HG02852 (cell line): ENCODE measurements at regions not wholly inside any gene's neighbourhood (a gene's known extent, or its start where the extent isn't known, plus 50 kb on each side); places are given as distances from the start of the nearest gene placed in this dataset.
A peak's percentile ranks its signal among the peaks of the same experiment; 100 is the strongest.
"Not testable (repeated sequence)": the region's sequence is repeated elsewhere in the genome, so short reads cannot be mapped to it uniquely, and the experiment has no call there.

Source experiments
- ATAC-seq: cut with Tn5 transposase; IDR thresholded peaks from one replicate; pipeline ENCODE4 v1.9.1; 2021; ENCODE audit warnings: mild to moderate bottlenecking, moderate library complexity; ENCODE audit not compliant: unreplicated experiment

DNA sequence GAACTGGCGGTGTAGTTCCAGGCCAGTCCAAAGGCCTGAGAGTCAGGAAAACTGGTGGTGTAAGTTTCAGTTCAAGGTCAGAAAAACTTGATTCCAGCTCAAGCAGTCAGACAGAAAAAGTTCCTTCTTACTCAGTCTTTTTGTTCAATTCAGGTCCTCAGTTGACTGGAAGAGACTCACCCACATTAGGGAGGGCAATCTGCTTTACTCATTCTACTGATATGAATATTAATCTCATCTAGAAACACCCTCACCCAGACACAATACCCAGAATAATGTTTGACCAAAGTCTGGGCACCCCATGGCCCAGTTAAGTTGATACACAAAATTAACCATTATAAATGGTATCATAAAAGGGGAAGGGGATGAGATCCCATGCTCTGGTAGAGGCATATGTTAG lies 50.1 kb upstream of the LTA4H start:
- ATAC-seq = no peak

DNA sequence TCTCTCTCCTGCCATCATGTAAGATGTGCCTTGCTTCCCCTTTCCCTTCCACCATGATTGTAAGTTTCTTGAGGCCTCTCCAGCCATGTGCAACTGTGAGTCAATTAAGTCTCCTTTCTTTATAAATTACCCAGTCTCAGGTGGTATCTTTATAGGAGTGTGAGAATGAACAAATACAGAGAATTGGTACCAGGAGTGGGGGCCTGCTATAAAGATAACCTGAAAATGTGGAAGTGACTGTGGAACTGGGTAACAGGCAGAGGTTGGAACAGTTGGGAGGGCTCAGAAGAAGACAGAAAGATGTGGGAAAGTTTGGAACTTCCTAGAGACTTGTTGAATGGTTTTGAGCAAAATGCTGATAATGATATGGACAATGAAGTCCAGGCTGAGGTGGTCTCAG lies 50.8 kb upstream of the LTA4H start:
- not testable (repeated sequence) for ATAC-seq

DNA sequence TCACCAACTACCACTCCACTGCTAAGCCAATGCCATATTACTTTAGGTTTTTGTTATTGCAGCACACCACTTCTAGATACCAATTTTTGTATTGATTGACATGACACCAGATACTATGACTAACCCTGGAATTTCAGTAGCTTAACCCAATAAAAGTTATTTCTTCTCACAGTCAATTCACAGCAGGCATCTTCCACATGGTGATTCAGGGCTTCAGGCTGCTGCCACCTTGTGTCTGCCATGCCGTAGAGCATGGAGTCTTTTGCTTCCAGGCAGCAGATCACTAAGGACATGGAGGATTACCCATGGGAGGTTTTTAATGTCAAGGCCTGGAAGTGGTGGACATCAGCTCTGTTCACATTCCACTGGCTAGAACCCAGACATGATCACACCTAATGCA lies 56.4 kb upstream of the LTA4H start:
- ATAC-seq = no peak

DNA sequence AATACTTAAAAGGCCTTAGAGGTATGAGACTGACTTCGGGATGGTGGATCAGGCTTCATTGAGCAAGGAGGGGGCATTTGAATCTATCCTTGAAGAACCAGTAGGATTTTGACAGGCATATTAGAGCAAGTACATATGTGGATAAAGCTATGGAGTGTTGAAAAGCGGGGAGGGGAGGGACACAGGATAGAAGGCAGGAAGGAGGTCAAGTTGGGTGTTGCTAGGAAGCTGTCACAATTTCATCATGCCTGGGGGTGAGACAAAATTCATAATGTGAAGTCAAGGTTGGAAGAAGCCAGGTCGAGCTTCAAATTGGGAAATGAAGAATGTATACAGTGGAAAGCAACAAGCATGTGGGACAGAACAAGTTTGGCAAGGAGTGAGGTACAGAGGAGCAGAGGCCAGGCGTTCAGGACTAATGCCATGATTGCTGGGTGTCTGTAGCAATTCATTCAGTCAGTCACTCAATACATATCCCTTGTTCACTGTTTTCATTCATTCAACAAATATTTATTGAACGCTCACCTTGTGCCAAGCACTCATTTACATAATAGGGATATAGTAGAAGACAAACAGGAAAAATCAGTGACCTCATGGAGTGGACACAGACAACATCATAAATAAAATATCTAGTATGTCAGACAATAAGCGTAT lies 58.3 kb upstream of the LTA4H start:
- ATAC-seq = no peak

DNA sequence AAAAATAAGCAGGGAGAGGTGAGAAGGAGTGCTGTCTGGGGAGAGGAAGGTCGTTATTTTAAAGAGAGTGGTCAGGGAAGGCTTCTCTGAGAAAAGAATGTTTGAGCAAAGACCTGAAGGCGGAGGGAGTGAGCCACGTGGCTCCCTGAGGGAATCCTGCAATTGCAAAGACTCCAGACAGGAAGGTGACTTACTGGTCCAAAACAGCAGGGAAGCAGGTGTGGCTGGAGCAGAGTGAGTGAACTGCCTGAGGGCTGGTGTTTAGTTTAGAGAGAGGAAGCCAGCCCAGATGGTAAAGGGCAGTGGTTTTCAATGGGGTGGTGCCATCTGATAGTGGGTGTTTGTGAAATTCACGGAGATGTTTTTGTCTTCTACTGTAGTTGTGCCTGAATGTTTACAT lies 58.8 kb upstream of the LTA4H start:
- no peak for ATAC-seq

DNA sequence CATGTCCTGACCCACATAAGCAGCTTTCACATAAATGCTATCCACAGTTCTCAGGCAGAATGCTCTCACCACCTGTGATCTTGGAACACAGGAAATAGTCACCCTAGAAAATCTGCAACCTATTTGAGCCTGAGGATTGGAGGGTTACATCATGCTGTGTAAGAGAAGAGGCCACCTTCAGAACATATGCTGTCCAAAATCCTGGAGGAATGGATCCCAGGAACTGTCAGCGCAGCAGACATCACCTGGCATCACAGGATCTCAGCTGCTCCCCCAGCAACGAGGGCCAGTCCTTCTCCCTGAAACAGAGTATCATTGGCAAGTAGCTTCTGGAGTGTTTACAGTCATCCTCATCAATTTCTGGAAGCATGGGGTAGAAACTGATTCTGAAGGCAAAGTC lies 63.2 kb upstream of the LTA4H start:
- no peak for ATAC-seq

DNA sequence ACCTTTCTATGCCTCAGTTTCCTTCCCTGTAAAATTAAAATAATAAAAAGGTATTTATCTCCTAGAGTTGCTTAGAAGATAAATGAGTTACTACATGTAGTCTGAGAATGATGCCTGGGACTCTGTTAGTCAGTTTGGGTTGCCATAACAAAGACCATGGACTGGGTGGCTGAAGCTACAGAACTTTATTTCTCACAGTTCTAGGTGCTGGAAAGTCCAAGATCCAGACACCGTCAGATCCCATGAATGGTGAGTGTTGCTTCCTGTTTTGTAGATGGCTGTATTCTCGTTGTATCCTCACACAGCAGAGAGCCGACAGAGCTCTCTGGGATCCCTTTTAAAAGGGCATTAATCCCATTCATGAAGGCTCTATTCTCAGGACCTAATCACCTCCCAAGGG lies 64.0 kb upstream of the LTA4H start:
- no peak for ATAC-seq

DNA sequence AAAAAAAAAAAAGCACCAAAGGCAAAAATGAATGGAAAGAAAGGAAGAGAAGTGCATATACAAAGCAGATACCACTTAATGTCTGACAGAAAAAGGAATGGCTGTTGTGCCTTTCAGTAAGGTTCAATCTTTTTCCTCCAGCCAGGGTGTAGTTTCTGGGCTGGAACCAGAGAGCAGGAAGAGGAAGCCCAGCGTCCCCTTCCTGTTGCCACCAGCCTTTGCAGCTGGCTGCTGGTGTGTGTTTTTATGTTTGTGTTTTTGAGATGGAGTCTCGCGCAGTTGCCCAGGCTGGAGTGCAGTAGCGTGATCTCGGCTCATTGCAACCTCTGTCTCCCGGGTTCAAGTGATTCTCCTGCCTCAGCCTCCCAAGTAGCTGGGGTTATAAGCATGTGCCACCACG lies 64.6 kb upstream of the LTA4H start:
- ATAC-seq = no peak

DNA sequence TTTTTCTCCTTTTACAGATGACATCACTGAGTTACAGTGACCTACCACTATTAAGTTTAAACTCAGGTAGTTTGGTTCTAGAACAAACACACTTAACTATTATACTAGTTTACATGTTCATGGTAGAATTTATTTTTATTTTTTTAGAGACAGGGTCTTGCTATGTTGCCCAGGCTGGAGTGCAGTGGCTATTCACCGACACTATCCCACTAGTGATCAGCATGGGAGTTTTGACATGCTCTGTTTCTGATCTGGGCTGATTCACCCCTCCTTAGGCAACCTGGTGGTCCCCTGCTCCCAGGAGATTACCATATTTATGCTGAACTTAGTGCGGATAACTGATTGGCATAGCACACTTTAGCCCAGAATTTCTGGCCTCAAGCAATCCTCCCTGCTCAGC lies 66.4 kb upstream of the LTA4H start:
- ATAC-seq = no peak

DNA sequence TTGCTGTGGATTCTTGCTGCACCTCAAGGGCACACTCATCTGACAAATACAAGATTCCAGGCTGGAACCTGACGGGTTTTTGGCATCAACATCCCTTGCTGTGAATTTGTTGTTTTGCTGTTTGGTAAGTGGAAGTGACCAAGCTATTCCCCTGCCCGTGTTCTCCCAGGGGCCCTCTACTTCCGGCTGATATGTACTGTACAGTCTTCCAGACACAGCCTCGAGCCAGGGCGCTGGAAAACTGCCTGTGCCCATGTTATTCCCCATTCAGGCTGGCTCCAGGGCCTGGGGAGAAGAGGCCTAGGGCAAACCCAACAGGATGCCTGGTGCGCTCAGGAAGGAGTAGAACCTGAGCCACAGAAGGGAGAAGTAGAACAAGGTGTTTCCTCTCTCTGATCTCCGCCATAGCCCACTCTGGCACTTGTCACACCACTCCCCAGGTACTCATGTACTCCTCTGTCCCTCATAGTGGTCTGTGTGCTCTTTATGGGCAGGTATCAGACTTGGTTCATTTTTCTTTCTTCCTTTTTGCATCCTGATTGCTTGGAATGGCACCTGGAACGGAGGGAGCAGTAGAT lies 67.8 kb upstream of the LTA4H start:
- no peak for ATAC-seq

DNA sequence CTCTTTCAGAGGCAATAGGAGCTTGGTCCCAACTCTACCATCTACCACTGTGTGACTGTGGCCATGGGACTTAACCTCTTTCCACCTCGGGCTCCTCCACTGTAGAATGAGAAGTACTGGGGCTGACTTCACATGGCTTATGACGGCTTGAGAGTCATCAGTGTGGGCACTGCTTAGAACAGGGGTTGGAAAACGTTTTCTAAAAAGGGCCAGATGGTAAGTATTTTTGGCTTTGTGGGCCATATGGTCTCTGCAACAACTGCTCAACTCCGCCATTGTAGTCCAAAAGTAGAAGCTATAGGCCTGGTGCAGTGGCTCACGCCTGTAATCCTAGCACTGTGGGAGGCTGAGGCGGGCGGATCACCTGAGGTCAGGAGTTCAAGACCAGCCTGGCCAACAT lies 69.2 kb upstream of the LTA4H start:
- no peak for ATAC-seq

DNA sequence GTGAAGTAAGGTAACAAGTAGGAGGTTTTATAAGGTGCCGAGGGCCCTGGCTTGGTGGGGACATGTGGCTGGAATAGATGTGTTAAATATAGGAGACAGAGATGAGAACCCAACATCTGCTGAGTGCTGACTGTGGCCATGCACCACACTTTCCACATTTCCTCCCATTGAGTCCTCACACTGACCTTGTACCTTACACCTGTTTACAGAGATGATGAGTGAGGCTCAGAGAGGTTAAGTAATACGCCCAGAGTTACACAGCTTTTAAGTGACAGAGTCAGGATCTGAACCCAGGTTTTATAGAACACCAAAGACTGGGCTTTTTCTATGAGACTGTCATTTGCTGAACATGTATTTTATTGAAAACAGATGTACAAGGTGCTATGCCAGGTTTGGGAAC lies 70.8 kb upstream of the LTA4H start:
- ATAC-seq = no peak

DNA sequence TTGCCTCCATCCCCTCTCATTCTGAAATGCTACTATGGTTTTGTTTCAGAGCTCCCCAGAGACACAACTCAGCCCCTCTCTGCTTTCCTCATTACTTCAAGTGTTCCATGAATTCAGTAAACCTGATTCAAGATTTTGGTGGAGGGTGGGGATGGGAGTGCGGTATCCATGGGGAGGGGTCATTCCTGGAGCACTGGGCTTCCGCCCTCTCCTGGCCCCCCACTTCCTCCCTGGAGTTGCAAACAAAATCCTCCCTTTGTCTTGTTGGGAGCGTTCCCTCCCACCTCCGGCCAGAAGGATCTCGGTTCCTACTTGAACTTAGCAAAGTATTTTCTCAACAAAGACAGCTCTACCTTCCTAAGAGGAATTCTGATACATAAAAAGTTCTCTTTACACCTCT lies 71.8 kb upstream of the LTA4H start:
- no peak for ATAC-seq

DNA sequence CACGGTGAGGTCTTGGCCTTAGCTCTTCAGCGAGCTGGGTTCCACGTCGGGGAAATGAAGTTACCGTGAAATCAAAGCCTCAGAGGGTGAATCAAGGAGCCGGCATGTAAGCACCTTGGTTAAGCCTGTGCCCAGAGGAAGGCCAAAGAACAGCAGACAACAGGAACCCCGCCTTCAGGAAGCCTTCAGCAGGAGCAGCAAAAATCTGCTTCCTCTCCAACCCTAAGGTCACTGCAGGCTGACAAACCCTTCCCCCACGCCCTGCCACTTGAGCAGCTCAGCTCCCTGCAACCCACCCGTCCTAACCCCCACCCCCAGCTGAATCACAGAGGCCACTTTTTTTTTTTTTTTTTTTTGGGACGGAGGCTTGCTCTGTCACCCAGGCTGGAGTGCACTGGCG lies 72.9 kb upstream of the LTA4H start:
- no peak for ATAC-seq

DNA sequence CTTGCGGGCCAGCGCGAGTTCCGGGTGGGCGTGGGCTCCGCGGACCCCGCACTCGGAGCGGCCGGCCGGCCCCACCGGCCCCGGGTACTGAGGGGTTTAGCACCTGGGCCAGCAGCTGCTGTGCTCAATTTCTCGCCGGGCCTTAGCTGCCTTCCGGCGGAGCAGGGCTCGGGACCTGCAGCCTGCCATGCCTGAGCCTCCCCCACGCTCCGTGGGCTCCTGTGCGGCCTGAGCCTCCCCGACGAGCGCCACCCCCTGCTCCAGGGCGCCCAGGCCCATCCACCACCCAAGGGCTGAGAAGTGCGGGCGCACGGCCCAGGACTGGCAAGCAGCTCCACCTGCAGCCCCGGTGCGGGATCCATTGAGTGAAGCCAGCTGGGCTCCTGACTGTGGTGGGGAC lies 73.6 kb upstream of the LTA4H start:
- ATAC-seq = not testable (repeated sequence)

DNA sequence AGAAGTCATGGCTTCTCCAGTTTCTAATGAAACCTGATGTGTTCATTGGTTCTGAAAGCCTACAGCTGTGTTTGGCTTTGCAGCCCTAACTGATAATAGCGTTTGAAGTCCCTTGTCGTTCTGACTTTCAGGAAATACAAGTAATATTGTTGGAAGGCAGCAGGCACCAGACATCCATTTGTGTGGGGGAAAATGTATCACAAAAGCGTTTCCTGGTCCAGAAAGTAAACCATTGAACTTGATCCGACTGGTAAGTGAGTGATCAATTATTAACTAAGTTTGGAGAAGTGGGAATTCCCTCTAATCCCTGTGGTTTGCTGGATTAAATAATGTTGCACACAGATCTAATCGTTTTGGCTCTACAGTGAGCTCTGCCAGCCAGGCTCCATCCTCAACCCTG lies 77.3 kb upstream of the LTA4H start:
- ATAC-seq = no peak

DNA sequence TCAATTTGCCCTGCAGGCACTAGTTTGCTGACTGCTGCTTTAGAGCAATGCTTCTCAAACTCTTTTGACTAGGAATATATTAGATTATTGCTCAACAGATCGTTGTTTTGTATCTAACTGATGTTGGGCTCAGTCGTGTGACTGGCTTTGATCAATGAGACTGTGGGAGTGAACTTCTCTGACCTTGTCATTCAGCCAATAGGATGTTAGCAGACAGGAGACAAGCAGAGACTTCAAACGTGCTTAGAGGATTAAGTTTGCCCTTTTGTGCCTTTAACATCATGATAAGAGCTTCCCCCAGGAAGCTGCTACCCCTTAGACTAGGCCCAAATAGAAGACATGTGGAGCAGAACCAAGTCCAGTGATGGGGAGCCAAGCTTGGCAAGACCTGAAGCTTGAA lies 76.7 kb upstream of the ELK3 start:
- no peak for ATAC-seq

DNA sequence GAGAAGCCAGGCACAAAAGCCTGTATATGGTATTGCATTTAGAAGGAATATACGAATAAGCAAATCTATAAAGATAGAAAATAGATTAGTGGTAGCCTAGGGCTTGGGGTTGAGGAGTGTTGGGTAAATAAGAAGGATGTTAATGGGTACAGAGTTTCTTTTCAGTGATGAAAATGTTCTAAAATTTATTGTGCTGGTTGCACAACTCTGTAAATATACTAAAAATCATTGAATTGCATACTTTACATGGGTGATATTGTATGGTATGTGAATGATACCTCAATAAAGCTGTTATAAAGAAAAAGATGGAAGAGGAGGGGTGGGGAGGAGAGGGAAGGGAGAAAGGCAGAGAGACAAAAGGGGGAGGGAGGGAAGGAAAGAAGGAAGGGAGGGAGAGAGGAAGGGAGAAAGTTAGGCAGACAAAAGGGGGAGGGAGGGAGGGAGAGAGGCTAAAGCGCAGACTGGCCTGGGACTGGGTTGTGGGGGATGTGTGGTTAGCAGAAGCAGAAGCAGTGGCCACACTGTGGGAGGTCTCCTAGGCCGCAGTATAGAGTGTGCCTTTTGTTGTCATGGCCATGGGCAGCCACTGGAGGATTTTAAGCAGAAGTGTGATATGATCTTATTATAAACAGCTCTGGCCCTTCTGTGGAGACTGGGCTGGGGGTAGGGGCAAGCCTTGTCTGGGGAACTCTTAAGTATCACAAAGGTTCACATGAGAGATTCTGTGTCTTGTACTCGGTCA lies 73.6 kb upstream of the ELK3 start:
- ATAC-seq = peak; percentile 84

DNA sequence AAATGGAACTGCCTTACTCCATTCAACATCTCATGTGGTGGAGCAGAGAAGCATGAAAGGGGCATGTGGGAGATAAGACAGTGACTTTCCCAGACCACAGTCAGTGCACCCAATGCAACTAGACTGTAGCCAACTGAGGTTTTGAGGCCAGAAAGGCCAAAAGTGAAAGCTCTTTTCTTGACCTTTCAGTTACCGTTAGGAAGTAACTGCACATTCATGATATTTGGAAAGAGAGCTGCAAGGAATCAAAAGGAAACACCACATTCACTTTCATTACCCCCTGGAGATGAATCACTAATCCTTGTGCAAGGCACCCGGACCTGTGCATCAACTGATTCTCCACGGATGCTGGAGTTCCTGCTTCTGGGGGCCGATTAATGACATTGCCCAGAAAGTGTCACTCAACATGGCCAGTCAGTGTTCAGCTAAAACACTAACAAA lies 72.9 kb upstream of the ELK3 start:
- ATAC-seq = peak; percentile 79

DNA sequence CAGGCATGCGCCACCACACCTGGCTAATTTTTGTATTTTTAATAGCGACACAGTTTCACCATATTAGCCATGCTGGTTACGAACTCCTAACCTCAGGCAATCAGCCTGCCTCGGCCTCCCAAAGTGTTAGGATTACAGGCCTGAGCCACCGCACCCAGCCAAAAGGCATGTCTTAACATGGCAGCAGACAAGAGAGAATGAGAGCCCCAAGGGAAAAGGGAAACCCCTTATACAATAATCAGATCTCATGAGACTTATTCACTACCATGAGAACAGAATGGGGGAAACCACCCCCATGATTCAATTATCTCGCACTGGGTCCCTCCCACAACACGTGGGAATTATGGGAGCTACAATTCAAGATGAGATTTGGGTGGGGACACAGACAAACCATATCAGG lies 65.9 kb upstream of the ELK3 start:
- not testable (repeated sequence) for ATAC-seq

DNA sequence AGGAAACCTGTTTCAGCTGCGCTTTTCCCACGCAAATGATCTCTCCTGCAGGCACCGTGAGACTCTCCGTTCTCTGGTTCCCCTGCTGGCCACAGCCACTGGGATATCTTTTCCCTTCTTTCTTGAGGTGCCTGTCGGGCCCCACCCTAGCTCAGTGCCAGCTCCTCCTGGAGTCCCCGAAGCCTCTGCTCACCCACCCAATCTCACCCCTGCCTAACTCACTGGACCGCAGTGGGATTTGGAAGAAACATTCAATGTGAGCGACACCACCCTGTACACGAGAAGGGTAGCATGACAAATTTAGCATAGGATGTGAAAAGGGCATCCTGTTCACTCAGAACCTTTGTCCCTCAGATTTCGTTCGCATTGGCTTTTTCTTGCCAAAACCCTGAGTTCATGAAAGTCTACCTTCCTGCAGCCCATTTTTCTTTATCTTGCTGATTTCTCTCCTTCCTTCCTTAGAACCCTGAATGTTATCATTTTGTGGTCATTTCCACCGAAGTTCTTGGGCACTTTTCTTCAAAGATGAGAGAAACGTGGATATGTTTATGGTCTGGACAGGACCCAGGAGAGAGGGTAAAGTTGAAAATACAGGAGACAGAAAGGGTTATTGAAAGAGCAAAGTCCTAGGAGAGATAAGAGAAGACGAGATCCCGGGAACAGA lies 63.6 kb upstream of the ELK3 start:
- no peak for ATAC-seq

DNA sequence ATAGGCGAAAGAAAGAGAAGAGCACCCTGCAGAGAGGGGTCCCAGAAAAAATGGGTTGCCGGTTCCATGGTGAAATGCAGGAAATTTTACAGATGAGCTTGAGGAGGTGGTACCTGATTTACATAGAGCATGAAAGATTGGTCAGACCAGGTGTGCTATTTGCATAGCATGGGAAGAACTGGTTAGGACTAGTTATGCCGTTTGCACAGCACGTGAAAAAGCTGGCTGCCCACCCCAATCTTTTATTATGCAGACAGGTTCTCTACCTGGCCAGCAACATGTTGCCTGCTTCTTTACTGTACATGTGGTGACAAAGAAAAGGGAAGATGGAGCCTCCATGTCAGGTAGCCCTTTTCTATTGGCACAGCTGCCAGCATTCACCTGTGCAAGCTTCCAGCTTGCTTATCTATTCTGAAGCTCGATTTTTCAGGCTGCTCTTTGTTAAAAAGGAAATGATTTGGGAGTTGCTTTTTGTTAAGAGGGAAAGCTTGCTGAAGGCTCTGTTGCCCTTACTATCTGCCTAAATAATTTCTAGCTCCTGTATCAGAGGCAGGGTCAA lies 62.9 kb upstream of the ELK3 start:
- no peak for ATAC-seq
